KMS-11 (cell line): ENCODE measurements at regions not wholly inside any gene's neighbourhood (a gene's known extent, or its start where the extent isn't known, plus 50 kb on each side); places are given as distances from the start of the nearest gene placed in this dataset.

ENCODE experiments used
- H2AFZ ChIP-seq: fragments of 200-600 bp; sonication (generic); 2 replicates; pipeline ENCODE4 v1.6.1; 2016; ENCODE audit warnings: antibody characterized with exemption, mixed run types, low read depth
- H3K27ac ChIP-seq: fragments of 200-600 bp; sonication (generic); 2 replicates; pipeline ENCODE4 v1.6.1; 2016; ENCODE audit warnings: mild to moderate bottlenecking, mixed run types
- H3K27me3 ChIP-seq: fragments of 200-600 bp; sonication (generic); 2 replicates; pipeline ENCODE4 v1.6.1; 2017; ENCODE audit warnings: mild to moderate bottlenecking, low read depth, mixed run types, moderate library complexity; ENCODE audit not compliant: insufficient read depth
- H3K36me3 ChIP-seq: fragments of 200-600 bp; sonication (generic); 2 replicates; pipeline ENCODE4 v1.6.1; 2017; ENCODE audit warnings: mild to moderate bottlenecking, mixed run types; ENCODE audit not compliant: insufficient read depth
- H3K4me1 ChIP-seq: fragments of 200-600 bp; sonication (generic); 2 replicates; pipeline ENCODE4 v1.6.1; 2016; ENCODE audit warnings: mild to moderate bottlenecking, low read depth, mixed run types; ENCODE audit not compliant: poor library complexity, severe bottlenecking
- H3K4me2 ChIP-seq: fragments of 200-600 bp; sonication (generic); 2 replicates; pipeline ENCODE4 v1.7.0; 2016; ENCODE audit warnings: mild to moderate bottlenecking, mixed run types
- H3K4me3 ChIP-seq: fragments of 200-600 bp; sonication (generic); IDR thresholded peaks from 2 replicates; pipeline ENCODE4 v1.6.1; 2017; ENCODE audit warnings: low read depth, low read length, mixed read lengths; ENCODE audit not compliant: insufficient read depth
- H3K79me2 ChIP-seq: fragments of 200-600 bp; sonication (generic); 2 replicates; pipeline ENCODE4 v1.6.1; 2016; ENCODE audit warnings: low read depth, mixed run types; ENCODE audit not compliant: insufficient read depth
- H3K9ac ChIP-seq: fragments of 200-600 bp; sonication (generic); 2 replicates; pipeline ENCODE4 v1.6.1; 2016; ENCODE audit warnings: mild to moderate bottlenecking, mixed run types
- H4K20me1 ChIP-seq: fragments of 200-600 bp; sonication (generic); 2 replicates; pipeline ENCODE4 v1.6.1; 2016; ENCODE audit warnings: mild to moderate bottlenecking, mixed run types; ENCODE audit not compliant: insufficient read depth
- TF ChIP-seq, protein P1 (sequence below): fragments of 200-600 bp; sonication (generic); conservative IDR thresholded peaks from 2 replicates; pipeline ENCODE4 v1.6.1; 2017; ENCODE audit warnings: low read depth, mild to moderate bottlenecking, antibody characterized with exemption, low read length, moderate library complexity, mixed read lengths

DNA sequence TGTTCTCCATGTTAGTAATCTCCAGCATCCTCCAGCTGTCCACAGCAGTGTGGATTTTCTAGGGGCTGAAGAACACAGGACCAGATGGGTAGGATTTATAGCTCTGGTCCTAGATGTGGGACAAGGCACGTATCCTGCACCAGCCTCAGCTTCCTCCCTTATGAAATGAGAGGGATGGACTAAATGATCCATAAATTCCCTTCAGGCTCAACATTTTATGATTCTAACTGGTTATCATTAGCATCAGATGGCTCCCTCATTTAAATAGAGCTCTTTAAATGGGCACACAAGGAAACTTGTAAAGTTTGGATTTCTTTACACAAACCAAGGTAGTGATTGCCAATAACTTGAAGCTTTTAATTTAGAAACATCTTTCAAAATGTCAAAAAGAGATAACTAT lies 97.7 kb downstream of the ESM1 start:
- Histone ChIP-seq H3K4me1 (peaks cover 5% of the 10 kb centered on the region), H3K36me3 (no peaks in the 10 kb centered on the region), H2AFZ (no peak overlapping the region), H4K20me1 (no peaks in the 10 kb centered on the region), H3K4me2 (no peak overlapping the region), H3K27ac (no peak overlapping the region), H3K27me3 (no peaks in the 10 kb centered on the region), H3K79me2 (no peaks in the 10 kb centered on the region), H3K9ac (no peak overlapping the region), H3K4me3 (no peak overlapping the region)
- TF ChIP-seq, protein P1, sequence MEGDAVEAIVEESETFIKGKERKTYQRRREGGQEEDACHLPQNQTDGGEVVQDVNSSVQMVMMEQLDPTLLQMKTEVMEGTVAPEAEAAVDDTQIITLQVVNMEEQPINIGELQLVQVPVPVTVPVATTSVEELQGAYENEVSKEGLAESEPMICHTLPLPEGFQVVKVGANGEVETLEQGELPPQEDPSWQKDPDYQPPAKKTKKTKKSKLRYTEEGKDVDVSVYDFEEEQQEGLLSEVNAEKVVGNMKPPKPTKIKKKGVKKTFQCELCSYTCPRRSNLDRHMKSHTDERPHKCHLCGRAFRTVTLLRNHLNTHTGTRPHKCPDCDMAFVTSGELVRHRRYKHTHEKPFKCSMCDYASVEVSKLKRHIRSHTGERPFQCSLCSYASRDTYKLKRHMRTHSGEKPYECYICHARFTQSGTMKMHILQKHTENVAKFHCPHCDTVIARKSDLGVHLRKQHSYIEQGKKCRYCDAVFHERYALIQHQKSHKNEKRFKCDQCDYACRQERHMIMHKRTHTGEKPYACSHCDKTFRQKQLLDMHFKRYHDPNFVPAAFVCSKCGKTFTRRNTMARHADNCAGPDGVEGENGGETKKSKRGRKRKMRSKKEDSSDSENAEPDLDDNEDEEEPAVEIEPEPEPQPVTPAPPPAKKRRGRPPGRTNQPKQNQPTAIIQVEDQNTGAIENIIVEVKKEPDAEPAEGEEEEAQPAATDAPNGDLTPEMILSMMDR: no peak

DNA sequence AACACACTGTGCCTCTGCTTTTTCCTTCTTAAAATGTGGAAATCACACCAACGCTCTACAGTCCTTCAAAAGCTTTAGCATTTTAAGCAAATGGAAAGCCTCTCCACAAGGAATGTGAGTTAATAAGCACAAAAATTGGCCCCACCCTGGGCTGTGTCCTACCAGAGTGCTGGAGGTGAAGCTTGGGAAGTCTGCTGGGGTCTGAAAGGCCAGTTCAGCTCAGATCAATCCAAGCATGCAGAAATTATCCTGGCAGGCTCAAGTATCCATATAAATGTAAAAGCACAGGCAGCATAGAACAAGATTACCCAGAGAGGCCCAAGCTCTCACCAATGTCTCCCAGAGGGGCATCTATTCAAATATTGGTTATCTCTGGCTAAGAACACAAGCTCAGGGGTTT lies 98.5 kb downstream of the ESM1 start:
- Histone ChIP-seq H3K27me3 (no peaks in the 10 kb centered on the region), H3K4me1 (peaks cover 5% of the 10 kb centered on the region), H3K36me3 (no peaks in the 10 kb centered on the region), H4K20me1 (no peaks in the 10 kb centered on the region), H3K9ac (no peak overlapping the region), H3K79me2 (no peaks in the 10 kb centered on the region), H3K27ac (no peak overlapping the region), H2AFZ (no peak overlapping the region), H3K4me3 (no peak overlapping the region), H3K4me2 (no peak overlapping the region)
- TF ChIP-seq, protein P1: no peak

DNA sequence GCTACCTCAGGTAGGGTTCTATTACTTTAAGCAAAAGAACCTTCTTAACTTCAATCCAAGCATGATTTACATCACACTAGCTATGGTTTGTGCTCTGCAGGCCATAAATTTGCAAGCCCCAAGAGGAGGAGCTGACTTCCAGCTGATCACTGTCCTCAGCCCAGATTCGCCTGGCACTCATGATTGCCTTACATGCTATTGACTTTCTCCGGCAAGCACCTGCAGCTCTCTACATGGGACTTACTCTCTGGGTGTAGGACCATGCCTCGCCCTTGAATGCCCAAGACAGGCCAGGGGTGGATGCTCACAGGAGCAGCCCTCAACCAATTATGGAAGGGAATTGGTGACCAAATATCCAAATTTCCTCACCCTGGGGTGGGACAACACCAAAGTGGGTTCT lies 99.8 kb downstream of the ESM1 start:
- Histone ChIP-seq H3K4me1 (peaks cover 5% of the 10 kb centered on the region), H3K4me3 (no peak overlapping the region), H3K79me2 (no peaks in the 10 kb centered on the region), H3K36me3 (no peaks in the 10 kb centered on the region), H3K27me3 (no peaks in the 10 kb centered on the region), H4K20me1 (no peaks in the 10 kb centered on the region), H3K4me2 (no peak overlapping the region), H2AFZ (no peak overlapping the region), H3K27ac (no peak overlapping the region), H3K9ac (no peak overlapping the region)
- TF ChIP-seq, protein P1: no peak

DNA sequence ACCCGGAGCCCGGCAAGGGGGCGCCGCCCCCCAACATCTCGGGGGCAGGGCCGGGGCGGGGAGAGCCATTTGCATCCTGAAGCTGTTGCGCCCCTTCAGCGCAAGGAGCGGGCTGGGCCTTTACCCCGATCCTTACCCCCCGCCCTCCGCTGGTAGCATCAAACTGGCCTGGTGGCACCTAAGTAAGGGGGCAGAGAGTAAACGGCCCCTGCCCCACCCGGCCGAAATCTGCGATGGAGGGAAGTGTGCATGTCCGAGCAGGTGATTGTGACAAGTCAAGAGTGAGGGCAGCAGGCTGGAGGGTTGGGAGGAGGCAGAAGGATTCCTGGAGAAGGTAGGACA lies 101.2 kb downstream of the ESM1 start:
- H3K9ac ChIP-seq: no peak overlapping the region
- H3K27me3 ChIP-seq: no peaks in the 10 kb centered on the region
- H2AFZ ChIP-seq: no peak overlapping the region
- no peaks in the 10 kb centered on the region for H3K36me3 ChIP-seq
- no peaks in the 10 kb centered on the region for H3K79me2 ChIP-seq
- H3K27ac ChIP-seq: no peak overlapping the region
- no peaks in the 10 kb centered on the region for H3K4me1 ChIP-seq
- H3K4me2 ChIP-seq: no peak overlapping the region
- TF ChIP-seq, protein P1: no peak
- H4K20me1 ChIP-seq: no peaks in the 10 kb centered on the region
- H3K4me3 ChIP-seq: no peak overlapping the region
